ENCODE measurements at regions not wholly inside any gene's neighbourhood (a gene's known extent, or its start where the extent isn't known, plus 50 kb on each side); places are given as distances from the start of the nearest gene placed in this dataset.
"Not testable (repeated sequence)": the region's sequence is repeated elsewhere in the genome, so short reads cannot be mapped to it uniquely, and the experiment has no call there.

DNA sequence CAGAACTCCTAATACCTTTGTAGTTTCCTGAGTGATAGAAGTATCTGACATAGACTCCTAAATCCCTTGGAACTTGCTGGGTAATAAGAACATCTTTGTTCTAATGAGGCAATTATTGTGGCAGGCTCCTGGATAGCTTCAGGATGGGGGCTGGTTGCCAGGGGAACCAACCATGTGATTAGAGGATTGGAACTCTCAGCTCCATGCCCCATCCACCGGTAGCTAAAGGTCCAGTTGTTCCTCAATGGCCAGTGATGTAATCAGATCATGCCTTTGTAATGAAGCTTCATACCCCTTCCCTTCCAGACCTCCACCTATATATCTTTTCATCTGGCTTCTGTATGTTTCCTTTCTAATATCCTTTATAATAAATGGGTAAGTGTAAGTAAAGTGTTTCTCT, 221.2 kb upstream of the ALCAM start:
- intact Hi-C loops (cut with micrococcal nuclease): no loop called here

DNA sequence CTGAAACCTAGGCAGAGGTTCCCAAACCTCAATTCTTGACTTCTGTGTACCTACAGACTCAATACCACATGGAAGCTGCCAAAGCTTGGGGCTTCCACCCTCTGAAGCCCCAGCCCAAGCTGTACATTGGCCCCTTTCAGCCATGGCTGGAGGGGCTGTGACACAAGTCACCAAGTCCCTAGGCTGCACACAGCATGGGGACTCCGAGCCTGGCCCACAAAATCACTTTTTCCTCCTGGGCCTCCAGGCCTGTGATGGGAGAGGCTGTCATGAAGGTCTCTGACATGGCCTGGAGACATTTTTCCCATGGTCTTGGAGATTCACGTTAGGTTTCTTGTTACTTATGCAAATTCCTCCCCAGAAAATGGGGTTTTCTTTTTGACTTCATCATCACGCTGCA, 217.5 kb upstream of the ALCAM start:
- intact Hi-C loops (cut with micrococcal nuclease): not testable (repeated sequence)

DNA sequence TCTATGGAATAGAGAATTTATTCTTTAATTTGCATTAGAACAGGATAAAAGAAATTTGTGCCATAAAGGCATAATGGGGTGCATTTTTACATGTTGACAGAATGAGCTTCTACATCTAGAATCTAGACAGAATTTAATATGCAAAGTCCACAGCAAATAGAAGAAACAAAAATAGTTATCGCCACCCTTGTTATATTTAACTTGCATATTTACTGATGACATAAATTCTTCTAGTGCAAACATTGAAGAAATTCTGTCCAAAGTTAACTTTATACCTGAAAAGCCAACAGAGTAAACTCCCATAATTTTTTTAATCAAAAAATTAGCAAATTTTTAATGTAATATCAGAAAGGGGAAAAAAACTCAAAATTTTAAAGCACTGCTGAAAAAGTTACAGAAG, 213.7 kb upstream of the ALCAM start:
- intact Hi-C loops (cut with micrococcal nuclease): no loop called here

DNA sequence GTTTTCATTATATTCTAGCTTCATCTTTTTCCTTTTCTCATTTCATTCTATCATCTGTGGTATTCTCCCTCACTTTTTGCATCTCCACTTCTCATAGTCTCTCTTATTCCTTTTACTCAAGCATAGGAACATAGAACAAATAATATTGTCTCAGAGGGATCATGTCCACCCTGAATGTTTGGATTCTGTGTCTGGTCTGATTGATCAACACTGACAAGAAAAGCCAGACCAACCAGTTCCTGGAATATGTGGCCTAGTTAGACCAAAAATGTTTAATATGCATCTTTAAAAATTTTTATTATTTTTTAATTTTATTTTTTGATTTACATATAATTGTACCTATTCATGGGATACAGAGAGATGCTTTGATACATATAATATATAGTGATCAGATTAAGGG, 212.0 kb upstream of the ALCAM start:
- intact Hi-C loops (cut with micrococcal nuclease): no loop called here

DNA sequence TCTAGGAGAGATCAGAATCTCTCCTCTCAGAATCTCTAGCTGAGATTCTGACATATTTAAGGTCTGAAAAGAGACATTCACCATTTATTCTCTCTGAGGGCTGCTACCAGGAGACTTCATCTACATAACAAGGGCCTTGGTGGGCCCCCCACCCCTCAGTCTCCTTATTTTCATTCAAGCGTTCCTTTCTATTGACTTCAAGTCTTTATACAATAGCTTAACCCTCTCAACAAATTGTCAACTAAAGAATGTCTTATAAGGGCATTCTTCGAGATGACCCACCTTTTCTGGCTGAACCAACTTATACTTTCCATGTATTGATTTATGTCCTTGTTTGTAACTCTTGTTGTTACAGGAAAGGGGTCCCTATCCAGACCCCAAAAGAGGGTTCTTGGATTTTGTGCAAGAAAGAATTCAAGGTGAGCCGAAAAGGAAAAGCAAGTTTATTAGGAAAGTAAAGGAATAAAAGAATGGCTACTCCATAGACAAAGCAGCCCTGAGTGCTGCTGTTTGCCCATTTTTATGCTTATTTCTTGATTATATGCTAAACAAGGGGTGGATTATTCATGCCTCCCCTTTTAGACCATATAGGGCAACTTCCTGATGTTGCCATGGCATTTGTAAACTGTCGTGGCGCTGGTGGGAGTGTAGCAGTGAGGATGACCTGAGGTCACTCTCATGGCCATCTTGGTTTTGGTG, 209.5 kb upstream of the ALCAM start:
- intact Hi-C loops (cut with micrococcal nuclease): no loop called here

DNA sequence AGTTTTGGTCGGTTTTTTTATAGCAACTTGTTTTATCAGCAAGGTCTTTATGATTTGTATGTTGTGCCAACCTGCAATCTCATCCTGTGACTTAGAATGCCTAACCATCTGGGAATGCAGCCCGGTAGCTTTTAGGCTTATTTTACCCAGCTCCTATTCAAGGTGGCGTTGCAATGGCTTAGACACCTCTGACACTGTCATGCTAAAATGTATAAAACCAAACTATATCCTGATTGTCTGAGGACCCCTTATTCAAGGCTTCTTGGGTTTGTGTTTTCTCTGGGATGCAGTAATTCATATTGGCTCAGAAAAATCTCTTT, 209.0 kb upstream of the ALCAM start:
- intact Hi-C loops (cut with micrococcal nuclease): no loop called here

DNA sequence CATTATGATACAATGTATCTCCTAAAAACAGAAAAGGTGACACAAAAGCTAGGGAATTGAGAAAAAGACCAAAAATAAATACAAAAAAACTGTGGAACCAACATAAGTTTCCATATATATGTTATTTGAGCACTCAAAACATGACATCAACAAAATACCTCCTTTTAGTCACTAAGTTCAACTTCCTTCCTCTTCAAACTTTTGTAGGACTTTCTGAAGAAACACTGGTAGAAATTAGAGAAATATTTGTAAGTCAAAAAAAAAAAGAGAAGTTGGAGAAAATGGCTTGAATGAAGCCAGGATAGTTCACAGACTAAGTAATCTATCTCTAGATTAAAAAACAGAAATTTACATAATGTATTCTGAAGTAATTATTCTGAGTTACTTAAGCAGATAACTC, 208.4 kb upstream of the ALCAM start:
- intact Hi-C loops (cut with micrococcal nuclease): no loop called here

DNA sequence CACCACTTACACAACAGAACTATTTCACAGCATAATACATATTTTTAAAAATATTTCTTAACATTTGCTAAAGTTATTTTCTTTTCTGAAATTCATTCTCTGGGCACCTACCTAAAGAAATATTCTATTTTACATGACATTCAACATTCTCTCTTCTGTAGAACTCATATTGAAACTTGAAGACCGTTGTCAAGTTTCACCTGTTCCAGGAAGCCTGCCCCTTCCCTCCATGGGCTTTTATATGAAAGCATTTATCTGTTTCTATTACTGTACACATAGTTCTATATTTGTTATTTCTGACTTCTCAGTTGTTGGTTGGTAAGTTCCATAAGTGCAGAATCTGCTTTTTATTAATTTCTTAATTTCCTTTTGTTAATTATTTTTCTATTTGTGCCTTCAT, 204.3 kb upstream of the ALCAM start:
- intact Hi-C loops (cut with micrococcal nuclease): no loop called here

DNA sequence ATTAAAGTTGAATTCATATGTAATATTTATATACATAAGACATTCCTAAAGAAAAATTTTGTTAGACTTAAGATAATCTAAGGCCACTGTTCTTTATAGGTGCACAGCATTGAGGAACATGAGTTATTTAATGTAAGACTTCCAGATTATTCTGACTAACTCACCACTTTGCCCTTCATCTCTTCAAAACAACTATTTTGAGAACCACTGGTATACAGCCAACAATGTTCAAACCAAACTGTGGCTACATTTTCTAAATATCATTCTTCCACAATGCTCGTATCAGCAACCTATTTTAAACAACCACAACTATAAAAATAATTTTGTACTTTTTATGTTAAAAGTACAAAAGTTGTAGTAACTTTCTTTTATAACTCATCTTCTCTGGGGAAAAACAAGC, 199.8 kb upstream of the ALCAM start:
- intact Hi-C loops (cut with micrococcal nuclease): no loop called here

DNA sequence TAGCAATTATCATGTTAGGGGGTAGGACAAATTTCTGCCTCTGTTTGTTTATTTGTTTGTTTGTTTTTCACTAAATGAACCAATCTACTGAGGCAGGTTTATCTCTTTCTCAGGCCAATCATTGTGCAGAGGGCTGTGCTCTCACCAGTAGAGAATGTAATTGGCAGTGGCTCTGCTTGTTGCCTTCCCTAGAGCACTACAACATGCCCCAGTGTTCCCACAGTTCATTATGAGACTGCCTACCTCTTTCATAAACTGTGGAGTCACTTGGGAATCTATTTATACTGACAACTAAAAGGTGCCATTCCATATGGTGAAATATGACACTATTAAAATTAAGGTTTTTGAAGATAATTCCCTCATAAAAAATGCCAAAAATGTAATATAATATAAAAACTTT, 196.3 kb upstream of the ALCAM start:
- intact Hi-C loops (cut with micrococcal nuclease): no loop called here

DNA sequence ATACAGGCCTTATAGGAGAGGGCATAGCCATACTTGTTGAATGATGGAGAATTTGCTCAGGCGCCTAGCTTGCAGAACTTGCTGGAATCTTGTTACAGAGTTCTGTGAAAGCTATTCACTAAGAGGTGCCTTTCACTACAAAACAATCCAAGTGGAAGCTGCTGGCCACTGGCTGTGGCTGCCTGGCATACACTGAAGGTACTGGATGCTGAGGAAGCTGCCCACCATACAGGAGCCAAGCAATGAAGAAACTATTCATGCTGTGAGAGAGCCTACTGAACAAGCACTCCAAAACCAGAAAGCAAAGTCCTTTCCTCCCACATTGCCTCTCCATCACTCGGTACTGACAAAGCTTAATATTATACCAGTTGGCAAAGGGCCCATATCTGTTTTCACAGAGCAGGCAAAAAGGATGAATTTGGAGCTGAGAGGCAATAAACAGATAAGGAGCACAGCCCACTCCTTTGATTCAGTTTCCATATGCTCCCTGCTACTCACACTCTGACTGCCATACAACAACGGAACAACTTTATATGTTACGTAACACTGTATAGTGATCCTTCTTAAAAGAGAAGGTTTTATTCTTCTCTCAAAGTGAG, 192.6 kb upstream of the ALCAM start:
- intact Hi-C loops (cut with micrococcal nuclease): no loop called here

DNA sequence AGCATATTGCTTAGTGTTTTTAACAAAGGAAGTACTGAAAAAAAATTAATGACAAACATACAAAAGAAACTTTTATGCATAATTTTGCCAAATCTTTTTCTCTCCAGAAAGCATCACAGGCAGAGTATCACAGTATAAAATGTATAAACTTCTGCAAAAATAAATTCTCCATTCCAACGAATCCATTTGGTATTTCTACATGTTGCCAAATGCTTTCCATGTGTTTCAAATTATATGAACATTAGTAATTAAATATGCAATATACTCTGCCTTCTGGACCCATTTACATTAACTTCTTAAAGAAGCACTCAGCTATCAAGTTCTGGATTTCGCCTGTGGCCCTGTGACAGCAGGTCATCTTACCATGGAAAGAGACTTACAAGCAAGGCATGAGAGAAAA, 189.1 kb upstream of the ALCAM start:
- intact Hi-C loops (cut with micrococcal nuclease): no loop called here

DNA sequence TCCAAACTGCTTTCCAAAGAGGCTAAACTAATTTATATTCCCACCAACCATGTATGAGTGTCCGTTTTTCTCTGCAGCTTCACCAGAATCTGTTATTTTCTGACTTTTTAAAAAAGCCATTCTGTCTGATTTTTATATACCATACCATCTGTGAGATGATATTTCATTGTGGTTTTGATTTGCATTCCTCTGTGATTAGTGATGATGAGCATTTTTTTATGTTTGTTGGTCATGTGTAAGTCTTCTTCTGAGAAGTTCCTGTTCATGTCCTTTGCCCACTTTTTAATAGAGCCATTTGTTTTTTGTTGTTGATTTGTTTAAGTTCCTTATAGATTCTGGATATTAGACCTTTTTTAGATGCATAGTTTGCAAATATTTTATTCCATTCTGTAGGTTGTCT, 179.4 kb upstream of the ALCAM start:
- intact Hi-C loops (cut with micrococcal nuclease): no loop called here

DNA sequence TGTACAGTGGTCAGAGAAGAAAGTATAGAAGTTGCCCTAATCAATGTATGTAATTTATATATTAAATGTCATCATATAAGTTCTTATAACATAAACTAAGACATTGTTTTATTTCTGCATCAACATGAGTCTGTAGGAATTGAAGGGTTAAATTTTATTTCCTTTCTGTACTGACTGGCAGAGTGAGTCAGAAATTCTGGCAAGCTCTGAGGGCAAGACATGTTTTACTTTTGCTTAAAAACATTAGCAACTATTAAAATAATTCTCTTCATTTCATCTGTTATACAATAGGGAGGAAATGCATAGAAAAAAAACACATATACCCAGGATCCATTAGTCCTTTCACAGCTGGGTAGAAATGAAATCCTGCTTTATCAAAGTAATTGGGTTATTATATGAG, 171.4 kb upstream of the ALCAM start:
- intact Hi-C loops (cut with micrococcal nuclease): no loop called here

DNA sequence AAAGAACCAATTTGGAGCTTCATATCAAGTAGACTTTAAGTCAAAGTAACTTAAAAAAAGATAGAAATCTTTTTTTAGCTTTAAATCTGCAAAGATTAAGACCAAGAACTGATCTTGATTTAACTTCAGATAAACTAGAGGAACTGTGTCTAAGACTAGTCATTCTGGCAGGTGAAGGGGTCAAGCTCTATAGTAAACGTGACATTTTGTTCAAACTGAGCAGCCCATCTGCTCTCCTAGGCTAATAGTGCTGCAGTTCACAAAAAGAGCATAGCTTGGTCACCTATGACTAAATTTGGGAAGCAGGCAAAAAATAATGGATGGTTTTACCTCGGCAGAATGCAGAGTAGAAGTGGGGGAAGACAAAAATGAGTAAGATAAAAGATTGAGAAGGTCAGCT, 168.8 kb upstream of the ALCAM start:
- intact Hi-C loops (cut with micrococcal nuclease): no loop called here

DNA sequence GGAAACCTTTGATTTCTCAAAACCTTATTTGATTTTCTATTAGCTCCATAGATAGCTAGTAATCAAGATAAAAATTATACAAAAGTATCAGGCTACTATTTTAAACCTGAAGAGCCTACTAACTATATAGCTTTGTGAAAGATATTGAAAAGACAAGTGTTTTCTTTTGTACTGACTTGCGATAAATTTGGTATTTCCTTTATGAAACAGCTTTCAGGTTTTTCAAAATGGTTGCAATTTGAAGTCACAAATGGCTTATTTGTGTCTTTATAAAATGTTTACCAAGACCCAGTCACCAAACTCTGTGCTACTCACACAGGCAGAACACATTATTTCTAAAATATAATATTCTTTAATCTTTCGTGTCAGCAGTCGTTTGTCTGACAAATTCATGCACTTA, 167.5 kb upstream of the ALCAM start:
- intact Hi-C loops (cut with micrococcal nuclease): no loop called here

DNA sequence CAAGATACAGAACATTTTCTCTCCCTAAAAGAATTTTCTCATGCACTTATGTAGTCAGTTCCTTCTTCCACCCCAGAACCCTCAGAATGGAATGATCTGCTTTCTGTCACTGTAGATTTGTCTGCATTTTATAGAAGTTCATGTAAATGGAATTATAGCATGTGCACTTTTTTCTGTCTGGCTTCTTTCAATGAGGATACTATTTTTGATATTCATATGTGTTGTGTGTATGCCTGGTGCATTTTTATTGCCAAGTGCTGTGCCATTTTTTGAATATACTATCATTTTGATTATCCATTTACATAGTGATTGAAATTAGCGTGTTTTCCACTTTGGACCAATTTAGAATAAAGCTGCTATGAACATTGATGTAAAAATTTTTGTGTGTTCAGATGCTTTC, 156.6 kb upstream of the ALCAM start:
- intact Hi-C loops (cut with micrococcal nuclease): no loop called here

DNA sequence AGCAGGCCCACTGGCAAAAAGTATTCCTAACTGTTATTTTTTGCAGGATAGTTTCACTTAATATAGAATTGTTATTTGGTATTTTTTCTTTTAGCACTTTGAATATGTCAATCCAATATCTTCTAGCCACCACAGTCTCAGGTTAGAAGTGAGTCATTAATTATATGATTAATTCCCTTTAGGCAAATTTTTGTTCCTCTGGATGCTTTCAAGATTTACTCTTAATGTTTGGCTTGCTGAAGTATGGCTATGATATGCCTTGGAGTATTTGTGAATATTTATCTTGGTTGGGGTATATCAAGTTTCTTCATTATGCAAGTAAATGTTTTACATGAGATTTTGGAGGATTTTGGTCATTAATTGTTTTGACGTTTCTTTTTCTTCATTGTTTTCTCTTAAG, 152.1 kb upstream of the ALCAM start:
- intact Hi-C loops (cut with micrococcal nuclease): no loop called here

DNA sequence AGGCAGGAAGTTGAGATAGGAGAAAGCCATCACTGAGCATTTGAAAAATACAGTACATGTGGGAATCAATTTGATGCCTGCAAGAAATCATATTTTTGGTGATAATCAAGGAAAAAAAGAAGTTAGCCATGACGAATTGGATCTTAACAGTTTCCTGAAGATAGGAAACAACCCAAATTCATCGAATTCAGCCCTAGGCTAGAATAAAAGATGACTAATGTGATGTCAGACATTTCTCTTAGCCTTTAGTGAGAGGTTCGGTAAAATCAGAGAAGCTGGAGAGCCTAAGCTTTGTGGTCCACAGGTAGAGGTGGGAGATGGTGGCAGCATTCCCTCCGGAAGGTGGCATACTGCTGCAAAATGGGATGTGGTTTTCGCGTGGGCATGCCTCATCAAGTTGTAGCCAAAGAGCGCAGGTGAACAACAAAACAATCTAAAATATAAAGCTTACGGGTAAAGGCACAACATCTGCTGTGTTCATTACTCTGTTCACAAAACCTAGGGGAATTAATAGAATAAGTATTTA, 144.1 kb upstream of the ALCAM start:
- intact Hi-C loops (cut with micrococcal nuclease): no loop called here

DNA sequence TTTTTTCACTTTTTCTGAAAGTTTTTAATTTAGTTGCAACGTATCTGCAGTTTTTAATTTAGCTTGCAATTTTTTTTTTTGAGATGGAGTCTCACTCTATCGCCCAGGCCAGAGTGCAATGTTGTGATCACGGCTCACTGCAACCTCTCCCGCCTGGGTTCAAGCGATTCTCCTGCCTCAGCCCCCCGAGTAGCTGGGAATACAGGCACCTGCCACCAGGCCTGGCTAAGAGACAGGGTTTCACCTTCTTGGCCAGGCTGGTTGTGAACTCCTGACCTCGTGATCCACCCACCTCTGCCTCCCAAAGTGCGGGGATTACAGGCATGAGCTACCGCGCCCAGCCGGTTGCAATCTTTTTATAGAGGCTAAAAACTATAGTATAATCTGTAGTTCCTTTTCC, 142.9 kb upstream of the ALCAM start:
- intact Hi-C loops (cut with micrococcal nuclease): no loop called here

DNA sequence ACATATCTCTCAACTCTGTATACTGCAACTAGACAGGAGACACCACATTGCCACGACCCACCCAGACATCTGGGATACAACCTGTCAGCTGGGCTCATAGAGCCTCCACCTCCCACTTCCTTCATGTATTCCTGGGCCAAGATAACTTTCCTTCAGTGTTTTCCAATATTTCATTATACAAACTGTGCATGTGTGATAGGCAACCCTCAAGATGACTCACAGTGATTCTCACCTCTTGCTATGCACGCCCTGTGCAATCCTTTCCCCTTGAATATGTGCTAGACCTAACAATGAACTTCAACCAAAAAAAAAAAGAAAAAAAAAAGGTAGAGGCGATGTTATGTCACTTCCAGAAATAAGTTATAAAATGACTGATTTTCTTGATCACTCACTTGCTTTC, 138.0 kb upstream of the ALCAM start:
- intact Hi-C loops (cut with micrococcal nuclease): no loop called here

DNA sequence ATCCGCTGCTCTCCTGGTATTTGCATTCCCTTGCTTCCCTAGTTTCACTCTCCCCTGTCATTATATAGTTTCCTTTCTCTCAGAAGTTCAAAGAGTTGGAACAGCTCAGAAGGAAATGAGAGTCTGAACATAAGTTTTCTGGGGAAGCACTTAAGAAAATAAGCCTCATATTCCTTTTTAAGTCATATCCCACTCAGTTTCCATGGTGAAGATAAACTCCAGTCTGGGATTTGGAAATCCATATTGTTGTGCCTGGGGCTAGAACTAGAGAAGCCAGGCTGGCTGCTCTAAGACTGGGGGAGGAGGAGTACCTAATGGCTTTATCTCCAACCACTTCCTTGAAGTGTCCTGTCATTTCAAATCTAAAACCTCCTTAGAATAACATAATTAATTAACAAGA, 134.2 kb upstream of the ALCAM start:
- intact Hi-C loops (cut with micrococcal nuclease): no loop called here

DNA sequence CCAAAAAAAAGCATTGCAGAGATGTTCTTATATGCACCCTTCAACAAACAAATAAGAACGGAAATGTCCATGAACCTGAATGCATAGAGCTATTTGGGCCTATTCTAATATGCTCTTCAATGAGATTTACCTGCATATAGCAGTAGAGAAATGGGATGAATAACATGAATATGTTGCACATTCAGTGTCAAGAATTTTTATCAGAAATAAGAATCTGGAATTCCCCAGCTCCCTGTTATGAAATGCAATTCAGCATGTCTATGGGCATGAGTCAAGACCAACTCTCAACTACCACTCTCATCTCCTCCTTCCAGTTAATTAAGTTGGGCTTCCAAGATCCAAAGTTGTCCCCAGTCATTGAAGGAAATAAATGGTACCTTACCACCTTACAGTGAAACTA, 133.7 kb upstream of the ALCAM start:
- intact Hi-C loops (cut with micrococcal nuclease): no loop called here

DNA sequence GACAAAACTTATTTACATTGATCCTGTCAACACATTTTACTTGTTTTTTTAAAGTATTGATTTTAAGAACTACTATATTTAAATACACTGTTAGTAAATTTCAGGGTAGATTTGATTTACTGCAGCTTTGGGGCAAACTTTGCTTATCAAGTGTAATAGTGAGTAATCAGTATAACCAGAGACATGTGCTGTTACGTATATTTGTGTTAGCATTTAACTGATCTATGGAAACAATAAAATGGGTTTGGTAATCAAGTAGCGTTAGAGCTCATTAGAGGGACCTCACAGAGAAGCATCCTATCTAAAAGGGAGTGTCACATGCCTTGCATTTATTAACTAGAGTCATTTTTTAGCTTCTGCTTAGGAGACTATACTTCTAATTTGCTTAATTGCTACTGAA, 131.5 kb upstream of the ALCAM start:
- intact Hi-C loops (cut with micrococcal nuclease): no loop called here

All from T-helper 2 cell treated with Interferon-gamma antibody and Interleukin-4, amounts not matched to agents 100 ng/mL and 5 ng/mL, for 36 hours (primary cell).